ENCODE measurements at regions not wholly inside any gene's neighbourhood (a gene's known extent, or its start where the extent isn't known, plus 50 kb on each side); places are given as distances from the start of the nearest gene placed in this dataset.

- DNase-seq (ENCODE audit: low spot score): no peak
- no CpG with 5 or more reads among the region's 2 CpGs for WGBS, 2 donors (ENCODE audit: extremely low coverage in 2 of 2, insufficient read length in 2 of 2, insufficient replicate concordance in 1 of 2)
- no peaks in the 10 kb centered on the region for H3K27me3 ChIP-seq (ENCODE audit: control insufficient read depth in 3 of 3, insufficient read depth in 3 of 3, low read depth in 1 of 3, low read length in 3 of 3)
- no peak overlapping the region for H2AFZ ChIP-seq (ENCODE audit: low read length)
- H2AK5ac ChIP-seq (ENCODE audit: low read depth, low read length): no peak overlapping the region
- H3K9me3 ChIP-seq (replicated peaks in 1 of 2; ENCODE audit: control insufficient read depth in 2 of 2, insufficient read depth in 1 of 2, low read depth in 1 of 2, low read length in 2 of 2): no peaks in the 10 kb centered on the region
- no peaks in the 10 kb centered on the region for H3K36me3 ChIP-seq (replicated peaks in 1 of 2; ENCODE audit: control insufficient read depth in 2 of 2, insufficient read depth in 2 of 2, low read length in 2 of 2)
- no peak overlapping the region for H3K4me2 ChIP-seq (ENCODE audit: insufficient read depth, low read length, poor library complexity, severe bottlenecking)
- no peak overlapping the region for H3K4me3 ChIP-seq (ENCODE audit: low read length in 2 of 2)
- no peaks in the 10 kb centered on the region for H3K79me1 ChIP-seq (ENCODE audit: low read depth, low read length)
- H3K4ac ChIP-seq (ENCODE audit: low read length): no peak overlapping the region
- no peak overlapping the region for H4K91ac ChIP-seq (ENCODE audit: low read depth, low read length, poor library complexity)
- no peak overlapping the region for H3K14ac ChIP-seq (ENCODE audit: low read length)
- no peak overlapping the region for H2BK5ac ChIP-seq (ENCODE audit: low read length)
- H3K4me1 ChIP-seq (ENCODE audit: control insufficient read depth in 2 of 2, insufficient read depth in 1 of 2, low read depth in 1 of 2, low read length in 2 of 2): no peaks in the 10 kb centered on the region
- no peak overlapping the region for H3K18ac ChIP-seq (ENCODE audit: low read length)
- no peak overlapping the region for H3K23ac ChIP-seq (ENCODE audit: low read depth, low read length, poor library complexity)
- H2BK15ac ChIP-seq (ENCODE audit: low read length): no peak overlapping the region
- H3K9ac ChIP-seq (ENCODE audit: low read depth, low read length, poor library complexity): no peak overlapping the region
- no peak overlapping the region for H2BK120ac ChIP-seq (ENCODE audit: low read depth, low read length)
- no peak overlapping the region for H3K27ac ChIP-seq (replicated peaks; ENCODE audit: low read length)
- H2BK12ac ChIP-seq (ENCODE audit: low read length): no peak overlapping the region
- no peak overlapping the region for H4K8ac ChIP-seq (ENCODE audit: low read depth, low read length)
Measured at GRCh38 chr13:69391756-69392155, 715.9 kb upstream of the ATXN8OS start.

- Histone ChIP-seq H4K91ac (ENCODE audit: low read depth, low read length, poor library complexity) (no peak overlapping the region), H2AFZ (ENCODE audit: low read length) (no peak overlapping the region), H2BK120ac (ENCODE audit: low read depth, low read length) (no peak overlapping the region), H4K8ac (ENCODE audit: low read depth, low read length) (no peak overlapping the region), H3K4me3 (ENCODE audit: low read length in 2 of 2) (no peak overlapping the region), H3K27ac (replicated peaks; ENCODE audit: low read length) (no peak overlapping the region), H3K23ac (ENCODE audit: low read depth, low read length, poor library complexity) (no peak overlapping the region), H3K4me2 (ENCODE audit: insufficient read depth, low read length, poor library complexity, severe bottlenecking) (no peak overlapping the region), H3K4me1 (ENCODE audit: control insufficient read depth in 2 of 2, insufficient read depth in 1 of 2, low read depth in 1 of 2, low read length in 2 of 2) (no peaks in the 10 kb centered on the region), H3K14ac (ENCODE audit: low read length) (no peak overlapping the region), H3K9ac (ENCODE audit: low read depth, low read length, poor library complexity) (no peak overlapping the region), H3K4ac (ENCODE audit: low read length) (no peak overlapping the region), H2BK5ac (ENCODE audit: low read length) (no peak overlapping the region), H2AK5ac (ENCODE audit: low read depth, low read length) (no peak overlapping the region), H3K79me1 (ENCODE audit: low read depth, low read length) (no peaks in the 10 kb centered on the region), H3K36me3 (replicated peaks in 1 of 2; ENCODE audit: control insufficient read depth in 2 of 2, insufficient read depth in 2 of 2, low read length in 2 of 2) (no peaks in the 10 kb centered on the region), H3K18ac (ENCODE audit: low read length) (no peak overlapping the region), H2BK15ac (ENCODE audit: low read length) (no peak overlapping the region), H2BK12ac (ENCODE audit: low read length) (no peak overlapping the region), H3K27me3 (ENCODE audit: control insufficient read depth in 3 of 3, insufficient read depth in 3 of 3, low read depth in 1 of 3, low read length in 3 of 3) (no peaks in the 10 kb centered on the region), H3K9me3 (replicated peaks in 1 of 2; ENCODE audit: control insufficient read depth in 2 of 2, insufficient read depth in 1 of 2, low read depth in 1 of 2, low read length in 2 of 2) (peaks cover 0 to 2% of the 10 kb centered on the region in 2 donors)
- no peak for DNase-seq (ENCODE audit: low spot score)
- WGBS, 2 donors (ENCODE audit: extremely low coverage in 2 of 2, insufficient read length in 2 of 2, insufficient replicate concordance in 1 of 2): no CpG with 5 or more reads among the region's 4 CpGs
Measured at GRCh38 chr13:69389899-69390298, 717.7 kb upstream of the ATXN8OS start.

DNA sequence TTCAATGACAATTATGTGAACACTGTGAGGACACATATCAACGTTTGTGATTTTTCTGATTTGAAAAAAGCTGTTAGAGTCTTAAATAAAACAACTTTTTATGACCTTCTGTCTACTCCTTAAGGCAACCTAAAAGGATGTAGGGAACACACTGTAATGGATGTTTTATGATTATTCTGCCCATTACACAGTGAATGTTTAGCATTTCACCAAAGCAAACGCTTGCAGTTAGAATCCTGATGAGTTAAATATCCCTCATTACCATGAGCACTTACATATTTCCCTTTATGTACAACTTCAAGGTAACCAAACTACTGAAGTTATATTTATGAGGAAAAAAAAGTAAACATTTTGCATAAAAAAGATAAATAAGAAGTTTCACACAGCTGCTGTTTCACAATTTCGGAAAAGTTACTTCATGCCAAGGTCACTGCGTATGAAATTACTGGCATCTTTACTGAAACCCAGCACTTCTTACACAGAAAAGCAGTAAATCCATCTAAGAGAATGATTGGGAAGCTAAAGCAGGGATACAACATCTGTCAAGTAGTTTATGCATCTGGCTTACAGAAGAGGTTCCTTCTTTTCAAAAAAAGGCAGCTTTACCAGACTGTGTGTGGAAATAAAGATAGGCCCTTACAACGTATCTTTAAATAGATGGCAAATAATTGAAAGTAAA lies 733.7 kb upstream of the ATXN8OS start:
- no peak overlapping the region for H4K91ac ChIP-seq (ENCODE audit: low read depth, low read length, poor library complexity)
- H2AFZ ChIP-seq (ENCODE audit: low read length): no peak overlapping the region
- H3K14ac ChIP-seq (ENCODE audit: low read length): no peak overlapping the region
- H2BK5ac ChIP-seq (ENCODE audit: low read length): no peak overlapping the region
- H4K8ac ChIP-seq (ENCODE audit: low read depth, low read length): no peak overlapping the region
- H3K4me1 ChIP-seq (ENCODE audit: control insufficient read depth in 2 of 2, insufficient read depth in 1 of 2, low read depth in 1 of 2, low read length in 2 of 2): no peaks in the 10 kb centered on the region
- no peak overlapping the region for H2BK120ac ChIP-seq (ENCODE audit: low read depth, low read length)
- H3K79me1 ChIP-seq (ENCODE audit: low read depth, low read length): no peaks in the 10 kb centered on the region
- no peak overlapping the region for H2AK5ac ChIP-seq (ENCODE audit: low read depth, low read length)
- no peak overlapping the region for H3K9ac ChIP-seq (ENCODE audit: low read depth, low read length, poor library complexity)
- H3K4me3 ChIP-seq (ENCODE audit: low read length in 2 of 2): no peak overlapping the region
- H2BK15ac ChIP-seq (ENCODE audit: low read length): no peak overlapping the region
- DNase-seq (ENCODE audit: low spot score): no peak
- H3K27ac ChIP-seq (replicated peaks; ENCODE audit: low read length): no peak overlapping the region
- H3K36me3 ChIP-seq (replicated peaks in 1 of 2; ENCODE audit: control insufficient read depth in 2 of 2, insufficient read depth in 2 of 2, low read length in 2 of 2): no peaks in the 10 kb centered on the region
- WGBS, 2 donors (ENCODE audit: extremely low coverage in 2 of 2, insufficient read length in 2 of 2, insufficient replicate concordance in 1 of 2): no CpG with 5 or more reads among the region's 5 CpGs
- no peaks in the 10 kb centered on the region for H3K27me3 ChIP-seq (ENCODE audit: control insufficient read depth in 3 of 3, insufficient read depth in 3 of 3, low read depth in 1 of 3, low read length in 3 of 3)
- no peak overlapping the region for H2BK12ac ChIP-seq (ENCODE audit: low read length)
- no peak overlapping the region for H3K4me2 ChIP-seq (ENCODE audit: insufficient read depth, low read length, poor library complexity, severe bottlenecking)
- H3K23ac ChIP-seq (ENCODE audit: low read depth, low read length, poor library complexity): no peak overlapping the region
- no peak overlapping the region for H3K4ac ChIP-seq (ENCODE audit: low read length)
- no peak overlapping the region for H3K18ac ChIP-seq (ENCODE audit: low read length)
- H3K9me3 ChIP-seq (replicated peaks in 1 of 2; ENCODE audit: control insufficient read depth in 2 of 2, insufficient read depth in 1 of 2, low read depth in 1 of 2, low read length in 2 of 2): no peaks in the 10 kb centered on the region

- Histone ChIP-seq H2AFZ (ENCODE audit: low read length) (no peak overlapping the region), H2BK15ac (ENCODE audit: low read length) (no peak overlapping the region), H3K36me3 (replicated peaks in 1 of 2; ENCODE audit: control insufficient read depth in 2 of 2, insufficient read depth in 2 of 2, low read length in 2 of 2) (no peaks in the 10 kb centered on the region), H2BK5ac (ENCODE audit: low read length) (no peak overlapping the region), H4K8ac (ENCODE audit: low read depth, low read length) (no peak overlapping the region), H3K23ac (ENCODE audit: low read depth, low read length, poor library complexity) (no peak overlapping the region), H3K27ac (replicated peaks; ENCODE audit: low read length) (no peak overlapping the region), H2BK12ac (ENCODE audit: low read length) (no peak overlapping the region), H4K91ac (ENCODE audit: low read depth, low read length, poor library complexity) (no peak overlapping the region), H3K18ac (ENCODE audit: low read length) (no peak overlapping the region), H3K14ac (ENCODE audit: low read length) (no peak overlapping the region), H3K9ac (ENCODE audit: low read depth, low read length, poor library complexity) (no peak overlapping the region), H2BK120ac (ENCODE audit: low read depth, low read length) (no peak overlapping the region), H3K27me3 (ENCODE audit: control insufficient read depth in 3 of 3, insufficient read depth in 3 of 3, low read depth in 1 of 3, low read length in 3 of 3) (no peaks in the 10 kb centered on the region), H3K79me1 (ENCODE audit: low read depth, low read length) (no peaks in the 10 kb centered on the region), H2AK5ac (ENCODE audit: low read depth, low read length) (no peak overlapping the region), H3K9me3 (replicated peaks in 1 of 2; ENCODE audit: control insufficient read depth in 2 of 2, insufficient read depth in 1 of 2, low read depth in 1 of 2, low read length in 2 of 2) (no peaks in the 10 kb centered on the region), H3K4me3 (ENCODE audit: low read length in 2 of 2) (no peak overlapping the region), H3K4me1 (ENCODE audit: control insufficient read depth in 2 of 2, insufficient read depth in 1 of 2, low read depth in 1 of 2, low read length in 2 of 2) (no peaks in the 10 kb centered on the region), H3K4me2 (ENCODE audit: insufficient read depth, low read length, poor library complexity, severe bottlenecking) (no peak overlapping the region), H3K4ac (ENCODE audit: low read length) (no peak overlapping the region)
- WGBS, 2 donors (ENCODE audit: extremely low coverage in 2 of 2, insufficient read length in 2 of 2, insufficient replicate concordance in 1 of 2): no CpG with 5 or more reads among the region's 3 CpGs
- no peak for DNase-seq (ENCODE audit: low spot score)
Measured at GRCh38 chr13:69363360-69363759, 744.3 kb upstream of the ATXN8OS start.
